Astrocyte (in vitro differentiated cells and primary cell): ENCODE measurements at regions not wholly inside any gene's neighbourhood (a gene's known extent, or its start where the extent isn't known, plus 50 kb on each side); places are given as distances from the start of the nearest gene placed in this dataset.

ENCODE experiments used
- DNase-seq: peaks from one replicate; pipeline ENCODE4 v3.0.0-alpha.2; 2010; ENCODE audit warnings: low read depth
- FAIRE-seq: peaks from 2 replicates; lab custom pipeline; 2011; peaks lifted over from hg19 to GRCh38; lab: Jason Lieb, UNC
- H2AFZ ChIP-seq: 2 replicates; pipeline ENCODE4 v1.6.0; 2012; ENCODE audit warnings: low read depth, low read length, inconsistent platforms
- H3K27ac ChIP-seq: 2 replicates; pipeline ENCODE4 v1.5.1; 2011; ENCODE audit warnings: low read depth, low read length, inconsistent platforms
- H3K27me3 ChIP-seq: 2 replicates; pipeline ENCODE4 v1.6.0; 2011; ENCODE audit warnings: low read length, inconsistent platforms; ENCODE audit not compliant: insufficient read depth
- H3K36me3 ChIP-seq: 2 replicates; pipeline ENCODE4 v1.5.1; 2011; ENCODE audit warnings: low read length, inconsistent platforms; ENCODE audit not compliant: insufficient read depth
- H3K4me1 ChIP-seq: 2 replicates; pipeline ENCODE4 v1.5.1; 2011; ENCODE audit warnings: low read length, inconsistent platforms; ENCODE audit not compliant: insufficient read depth
- H3K4me2 ChIP-seq: 2 replicates; pipeline ENCODE4 v1.6.0; 2012; ENCODE audit warnings: low read length, inconsistent platforms
- H3K4me3 ChIP-seq: 2 replicates; pipeline ENCODE4 v1.5.1; 2011; ENCODE audit warnings: low read depth, mild to moderate bottlenecking, low read length, inconsistent platforms; ENCODE audit not compliant: insufficient read depth
- H3K79me2 ChIP-seq: 2 replicates; pipeline ENCODE4 v1.6.0; 2012; ENCODE audit warnings: mild to moderate bottlenecking, low read length, inconsistent platforms; ENCODE audit not compliant: insufficient read depth
- H3K9ac ChIP-seq: 2 replicates; pipeline ENCODE4 v1.6.0; 2012; ENCODE audit warnings: mild to moderate bottlenecking, low read length, inconsistent platforms
- H3K9me3 ChIP-seq: 2 replicates; pipeline ENCODE4 v1.5.1; 2012; ENCODE audit warnings: low read depth, mild to moderate bottlenecking, low read length, inconsistent platforms; ENCODE audit not compliant: insufficient read depth
- H4K20me1 ChIP-seq: 2 replicates; pipeline ENCODE4 v1.6.0; 2012; ENCODE audit warnings: low read length, inconsistent platforms; ENCODE audit not compliant: insufficient read depth
- H3K27ac Mint-ChIP-seq: one replicate; pipeline ENCODE4 v1.8.0; 2021; ENCODE audit warnings: mild to moderate bottlenecking, mixed read lengths; ENCODE audit not compliant: unreplicated experiment
- H3K27me3 Mint-ChIP-seq: one replicate; pipeline ENCODE4 v1.8.0; 2021; ENCODE audit warnings: low read depth, mixed read lengths; ENCODE audit not compliant: unreplicated experiment
- H3K36me3 Mint-ChIP-seq: one replicate; pipeline ENCODE4 v1.8.0; 2021; ENCODE audit warnings: low read depth, mixed read lengths; ENCODE audit not compliant: unreplicated experiment
- H3K4me1 Mint-ChIP-seq: one replicate; pipeline ENCODE4 v1.8.0; 2021; ENCODE audit warnings: low read depth, mixed read lengths; ENCODE audit not compliant: unreplicated experiment
- H3K4me3 Mint-ChIP-seq: one replicate; pipeline ENCODE4 v1.8.0; 2021; ENCODE audit warnings: mild to moderate bottlenecking, moderate library complexity, mixed read lengths; ENCODE audit not compliant: unreplicated experiment
- H3K9me3 Mint-ChIP-seq: one replicate; pipeline ENCODE4 v1.8.0; 2021; ENCODE audit warnings: mild to moderate bottlenecking, mixed read lengths; ENCODE audit not compliant: unreplicated experiment
- EZH2 ChIP-seq: IDR thresholded peaks from 2 replicates; pipeline ENCODE4 v1.6.1; 2012; ENCODE audit warnings: mild to moderate bottlenecking, low read length, inconsistent platforms; ENCODE audit not compliant: insufficient read depth
- TF ChIP-seq, protein P1 (sequence below): IDR thresholded peaks from 2 replicates; pipeline ENCODE4 v1.5.1; 2011; ENCODE audit warnings: low read depth, mild to moderate bottlenecking, inconsistent platforms, low read length, moderate library complexity; ENCODE audit not compliant: insufficient read depth

DNA sequence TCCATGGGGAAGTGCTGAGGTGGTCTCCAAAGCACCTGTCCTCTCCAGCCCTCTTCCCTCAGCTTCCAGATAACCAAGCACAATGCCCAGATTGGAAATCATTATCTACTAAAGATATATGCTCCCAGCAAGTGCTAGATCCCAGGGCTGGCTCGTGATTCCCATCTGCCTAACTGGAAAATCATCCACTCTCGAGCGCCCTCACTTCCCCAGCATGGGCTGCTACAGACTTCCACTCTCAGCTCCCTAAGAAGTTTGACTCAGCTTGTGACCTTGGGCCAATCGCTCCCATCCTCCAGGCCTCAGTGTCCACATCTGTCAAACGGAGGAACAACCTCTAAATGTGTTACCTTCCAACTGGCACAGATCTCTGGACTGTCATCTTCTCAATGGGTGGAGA, 112.4 kb upstream of the ZMIZ1 start:
- Histone ChIP-seq H3K27me3 (peaks cover under 1% of the 10 kb centered on the region), H3K9me3 (no peaks in the 10 kb centered on the region), H3K4me3 (no peak overlapping the region), H3K36me3 (no peaks in the 10 kb centered on the region), H3K79me2 (no peaks in the 10 kb centered on the region), H3K27ac (no peak overlapping the region), H3K4me1 (peaks cover 9% of the 10 kb centered on the region), H3K4me2 (no peak overlapping the region), H4K20me1 (no peaks in the 10 kb centered on the region), H3K9ac (no peak overlapping the region), H2AFZ (no peak overlapping the region)
- Mint-ChIP-seq H3K4me3 (no peak overlapping the region), H3K36me3 (no peaks in the 10 kb centered on the region), H3K9me3 (peaks cover 1% of the 10 kb centered on the region), H3K27ac (no peak overlapping the region), H3K4me1 (peaks cover 18% of the 10 kb centered on the region), H3K27me3 (peaks cover 35% of the 10 kb centered on the region)
- no peak for DNase-seq
- TF ChIP-seq, protein P1, sequence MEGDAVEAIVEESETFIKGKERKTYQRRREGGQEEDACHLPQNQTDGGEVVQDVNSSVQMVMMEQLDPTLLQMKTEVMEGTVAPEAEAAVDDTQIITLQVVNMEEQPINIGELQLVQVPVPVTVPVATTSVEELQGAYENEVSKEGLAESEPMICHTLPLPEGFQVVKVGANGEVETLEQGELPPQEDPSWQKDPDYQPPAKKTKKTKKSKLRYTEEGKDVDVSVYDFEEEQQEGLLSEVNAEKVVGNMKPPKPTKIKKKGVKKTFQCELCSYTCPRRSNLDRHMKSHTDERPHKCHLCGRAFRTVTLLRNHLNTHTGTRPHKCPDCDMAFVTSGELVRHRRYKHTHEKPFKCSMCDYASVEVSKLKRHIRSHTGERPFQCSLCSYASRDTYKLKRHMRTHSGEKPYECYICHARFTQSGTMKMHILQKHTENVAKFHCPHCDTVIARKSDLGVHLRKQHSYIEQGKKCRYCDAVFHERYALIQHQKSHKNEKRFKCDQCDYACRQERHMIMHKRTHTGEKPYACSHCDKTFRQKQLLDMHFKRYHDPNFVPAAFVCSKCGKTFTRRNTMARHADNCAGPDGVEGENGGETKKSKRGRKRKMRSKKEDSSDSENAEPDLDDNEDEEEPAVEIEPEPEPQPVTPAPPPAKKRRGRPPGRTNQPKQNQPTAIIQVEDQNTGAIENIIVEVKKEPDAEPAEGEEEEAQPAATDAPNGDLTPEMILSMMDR, result no peak
- TF ChIP-seq EZH2, result no peak
- no peak for FAIRE-seq

DNA sequence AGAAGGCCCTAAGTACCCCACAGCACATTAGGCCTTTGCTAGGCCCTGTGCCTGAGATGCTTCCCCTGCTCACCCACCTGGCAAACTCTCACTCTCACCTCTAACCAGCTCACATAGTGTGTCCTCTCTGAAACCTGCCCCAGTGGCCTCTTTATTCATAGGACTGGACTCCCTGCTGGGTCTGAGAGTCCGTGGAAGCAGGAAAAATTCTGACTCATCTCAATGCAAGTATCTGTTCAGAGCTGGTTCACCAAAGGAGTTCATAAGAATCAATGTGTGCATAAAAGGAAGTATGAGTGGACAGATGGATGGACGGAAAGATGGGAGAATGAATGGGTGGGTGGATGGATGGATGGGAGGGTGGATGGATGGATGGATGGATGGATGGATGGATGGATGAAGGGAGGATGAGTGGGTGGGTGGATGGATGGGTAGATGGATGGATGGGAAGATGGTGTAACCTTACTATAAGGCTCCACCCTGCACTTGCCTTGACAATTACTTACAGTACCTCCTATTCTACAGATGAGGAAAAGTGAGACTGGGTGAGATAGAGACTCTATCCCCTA, 111.2 kb upstream of the ZMIZ1 start:
- Histone ChIP-seq H3K79me2 (no peaks in the 10 kb centered on the region), H3K27me3 (no peaks in the 10 kb centered on the region), H4K20me1 (no peaks in the 10 kb centered on the region), H3K27ac (no peak overlapping the region), H3K36me3 (no peaks in the 10 kb centered on the region), H3K4me2 (no peak overlapping the region), H3K9me3 (no peaks in the 10 kb centered on the region), H3K9ac (no peak overlapping the region), H2AFZ (no peak overlapping the region), H3K4me1 (peaks cover 9% of the 10 kb centered on the region), H3K4me3 (no peak overlapping the region)
- H3K36me3 Mint-ChIP-seq, result no peaks in the 10 kb centered on the region
- no peak for DNase-seq
- peaks cover 23% of the 10 kb centered on the region for H3K27me3 Mint-ChIP-seq
- TF ChIP-seq EZH2, result no peak
- TF ChIP-seq, protein P1, result no peak
- H3K4me1 Mint-ChIP-seq, result peaks cover 24% of the 10 kb centered on the region
- H3K27ac Mint-ChIP-seq, result no peak overlapping the region
- peak; percentile 13 for FAIRE-seq
- no peak overlapping the region for H3K4me3 Mint-ChIP-seq
- H3K9me3 Mint-ChIP-seq, result no peaks in the 10 kb centered on the region

DNA sequence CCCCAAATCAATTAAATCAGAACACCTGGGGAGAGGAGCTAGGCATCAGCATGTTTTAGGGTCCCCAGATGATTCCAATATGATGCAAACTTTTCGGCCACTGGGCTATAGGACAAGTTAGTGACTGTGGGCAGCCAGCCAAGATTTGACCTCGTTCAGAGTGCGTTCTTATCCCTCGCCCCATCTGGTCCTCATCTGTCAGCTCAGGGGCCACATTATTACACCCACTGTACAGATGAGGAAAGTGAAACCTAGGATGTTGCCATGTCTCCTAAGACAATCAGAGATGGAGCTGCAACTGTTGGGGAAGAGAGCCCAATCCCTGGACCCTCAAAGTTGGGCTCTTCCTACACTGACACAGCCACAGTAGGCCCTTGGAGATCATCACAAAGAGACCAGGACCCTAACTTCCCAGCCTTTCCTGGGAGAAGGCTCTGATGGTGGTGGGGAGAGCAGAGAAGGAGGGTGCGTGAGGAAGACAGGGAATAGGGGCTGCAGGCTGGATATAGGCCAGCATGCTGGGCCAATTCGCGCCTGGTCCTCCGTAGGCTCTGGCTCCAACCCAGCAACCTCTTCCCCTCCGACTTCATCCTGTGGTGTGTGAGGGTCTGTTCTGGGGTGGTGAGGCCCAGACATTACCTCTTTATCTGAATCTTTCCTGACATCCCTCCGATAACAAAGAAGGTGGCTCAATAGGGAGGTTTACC, 109.4 kb upstream of the ZMIZ1 start:
- no peak overlapping the region for H3K4me2 ChIP-seq
- Mint-ChIP-seq H3K27me3 (peaks cover 16% of the 10 kb centered on the region), H3K27ac (no peak overlapping the region), H3K4me1 (peaks cover 21% of the 10 kb centered on the region), H3K36me3 (no peaks in the 10 kb centered on the region), H3K4me3 (no peak overlapping the region), H3K9me3 (no peaks in the 10 kb centered on the region)
- H3K36me3 ChIP-seq, result no peaks in the 10 kb centered on the region
- no peak overlapping the region for H3K9ac ChIP-seq
- no peaks in the 10 kb centered on the region for H4K20me1 ChIP-seq
- FAIRE-seq, result no peak
- no peaks in the 10 kb centered on the region for H3K79me2 ChIP-seq
- no peak overlapping the region for H3K4me3 ChIP-seq
- DNase-seq, result no peak
- no peaks in the 10 kb centered on the region for H3K27me3 ChIP-seq
- TF ChIP-seq EZH2, result no peak
- TF ChIP-seq, protein P1, result no peak
- no peak overlapping the region for H2AFZ ChIP-seq
- H3K27ac ChIP-seq, result no peak overlapping the region
- H3K4me1 ChIP-seq, result peaks cover 9% of the 10 kb centered on the region
- no peaks in the 10 kb centered on the region for H3K9me3 ChIP-seq
